ENCODE measurements at regions not wholly inside any gene's neighbourhood (a gene's known extent, or its start where the extent isn't known, plus 50 kb on each side); places are given as distances from the start of the nearest gene placed in this dataset.

- Histone ChIP-seq H3K18ac (ENCODE audit: low read length) (no peak overlapping the region), H3K79me1 (ENCODE audit: low read depth, low read length) (no peaks in the 10 kb centered on the region), H2BK5ac (ENCODE audit: low read length) (no peak overlapping the region), H3K27ac (replicated peaks; ENCODE audit: low read length) (no peak overlapping the region), H4K8ac (ENCODE audit: low read depth, low read length) (no peak overlapping the region), H3K4ac (ENCODE audit: low read length) (no peak overlapping the region), H3K4me1 (ENCODE audit: control insufficient read depth in 2 of 2, insufficient read depth in 1 of 2, low read depth in 1 of 2, low read length in 2 of 2) (peaks cover 0 to 3% of the 10 kb centered on the region in 2 donors), H3K9ac (ENCODE audit: low read depth, low read length, poor library complexity) (no peak overlapping the region), H3K9me3 (replicated peaks in 1 of 2; ENCODE audit: control insufficient read depth in 2 of 2, insufficient read depth in 1 of 2, low read depth in 1 of 2, low read length in 2 of 2) (no peaks in the 10 kb centered on the region), H3K27me3 (ENCODE audit: control insufficient read depth in 3 of 3, insufficient read depth in 3 of 3, low read depth in 1 of 3, low read length in 3 of 3) (no peaks in the 10 kb centered on the region), H3K23ac (ENCODE audit: low read depth, low read length, poor library complexity) (no peak overlapping the region), H3K36me3 (replicated peaks in 1 of 2; ENCODE audit: control insufficient read depth in 2 of 2, insufficient read depth in 2 of 2, low read length in 2 of 2) (no peaks in the 10 kb centered on the region), H2BK120ac (ENCODE audit: low read depth, low read length) (no peak overlapping the region), H2BK15ac (ENCODE audit: low read length) (no peak overlapping the region), H3K14ac (ENCODE audit: low read length) (no peak overlapping the region), H4K91ac (ENCODE audit: low read depth, low read length, poor library complexity) (no peak overlapping the region), H3K4me3 (ENCODE audit: low read length in 2 of 2) (no peak overlapping the region), H2AK5ac (ENCODE audit: low read depth, low read length) (no peak overlapping the region), H3K4me2 (ENCODE audit: insufficient read depth, low read length, poor library complexity, severe bottlenecking) (no peak overlapping the region), H2AFZ (ENCODE audit: low read length) (no peak overlapping the region), H2BK12ac (ENCODE audit: low read length) (no peak overlapping the region)
- DNase-seq (ENCODE audit: low spot score) = no peak
- WGBS, 2 donors (ENCODE audit: extremely low coverage in 2 of 2, insufficient read length in 2 of 2, insufficient replicate concordance in 1 of 2) = no CpG with 5 or more reads among the region's 1 CpG
Observed at GRCh38 chr12:18850752-18851151, 112.8 kb downstream of the CAPZA3 start.

GRCh38 chr12:18851271-18851670 lies 113.4 kb downstream of the CAPZA3 start:
- no peak for DNase-seq (ENCODE audit: low spot score)
- no peak overlapping the region for H2AFZ ChIP-seq (ENCODE audit: low read length)
- H2BK15ac ChIP-seq (ENCODE audit: low read length) = no peak overlapping the region
- H3K4me1 ChIP-seq (ENCODE audit: control insufficient read depth in 2 of 2, insufficient read depth in 1 of 2, low read depth in 1 of 2, low read length in 2 of 2) = peaks cover 0 to 3% of the 10 kb centered on the region in 2 donors
- H2BK120ac ChIP-seq (ENCODE audit: low read depth, low read length) = no peak overlapping the region
- H2AK5ac ChIP-seq (ENCODE audit: low read depth, low read length) = no peak overlapping the region
- no peak overlapping the region for H4K8ac ChIP-seq (ENCODE audit: low read depth, low read length)
- no peak overlapping the region for H3K23ac ChIP-seq (ENCODE audit: low read depth, low read length, poor library complexity)
- H3K4ac ChIP-seq (ENCODE audit: low read length) = no peak overlapping the region
- H3K9ac ChIP-seq (ENCODE audit: low read depth, low read length, poor library complexity) = no peak overlapping the region
- H3K79me1 ChIP-seq (ENCODE audit: low read depth, low read length) = no peaks in the 10 kb centered on the region
- H2BK12ac ChIP-seq (ENCODE audit: low read length) = no peak overlapping the region
- no peaks in the 10 kb centered on the region for H3K27me3 ChIP-seq (ENCODE audit: control insufficient read depth in 3 of 3, insufficient read depth in 3 of 3, low read depth in 1 of 3, low read length in 3 of 3)
- no peak overlapping the region for H4K91ac ChIP-seq (ENCODE audit: low read depth, low read length, poor library complexity)
- H3K14ac ChIP-seq (ENCODE audit: low read length) = no peak overlapping the region
- H3K4me2 ChIP-seq (ENCODE audit: insufficient read depth, low read length, poor library complexity, severe bottlenecking) = no peak overlapping the region
- no peaks in the 10 kb centered on the region for H3K9me3 ChIP-seq (replicated peaks in 1 of 2; ENCODE audit: control insufficient read depth in 2 of 2, insufficient read depth in 1 of 2, low read depth in 1 of 2, low read length in 2 of 2)
- H3K27ac ChIP-seq (replicated peaks; ENCODE audit: low read length) = no peak overlapping the region
- no CpG with 5 or more reads among the region's 3 CpGs for WGBS, 2 donors (ENCODE audit: extremely low coverage in 2 of 2, insufficient read length in 2 of 2, insufficient replicate concordance in 1 of 2)
- no peak overlapping the region for H2BK5ac ChIP-seq (ENCODE audit: low read length)
- H3K18ac ChIP-seq (ENCODE audit: low read length) = no peak overlapping the region
- no peak overlapping the region for H3K4me3 ChIP-seq (ENCODE audit: low read length in 2 of 2)
- H3K36me3 ChIP-seq (replicated peaks in 1 of 2; ENCODE audit: control insufficient read depth in 2 of 2, insufficient read depth in 2 of 2, low read length in 2 of 2) = no peaks in the 10 kb centered on the region

- H3K36me3 ChIP-seq (replicated peaks in 1 of 2; ENCODE audit: control insufficient read depth in 2 of 2, insufficient read depth in 2 of 2, low read length in 2 of 2) = no peaks in the 10 kb centered on the region
- no peak overlapping the region for H2AK5ac ChIP-seq (ENCODE audit: low read depth, low read length)
- H4K8ac ChIP-seq (ENCODE audit: low read depth, low read length) = no peak overlapping the region
- no peak overlapping the region for H3K4ac ChIP-seq (ENCODE audit: low read length)
- no peak overlapping the region for H3K18ac ChIP-seq (ENCODE audit: low read length)
- no peak overlapping the region for H2AFZ ChIP-seq (ENCODE audit: low read length)
- H3K23ac ChIP-seq (ENCODE audit: low read depth, low read length, poor library complexity) = no peak overlapping the region
- H3K9ac ChIP-seq (ENCODE audit: low read depth, low read length, poor library complexity) = no peak overlapping the region
- no peak overlapping the region for H2BK12ac ChIP-seq (ENCODE audit: low read length)
- H2BK5ac ChIP-seq (ENCODE audit: low read length) = no peak overlapping the region
- H2BK120ac ChIP-seq (ENCODE audit: low read depth, low read length) = no peak overlapping the region
- no peak overlapping the region for H3K14ac ChIP-seq (ENCODE audit: low read length)
- no peaks in the 10 kb centered on the region for H3K9me3 ChIP-seq (replicated peaks in 1 of 2; ENCODE audit: control insufficient read depth in 2 of 2, insufficient read depth in 1 of 2, low read depth in 1 of 2, low read length in 2 of 2)
- H3K27me3 ChIP-seq (ENCODE audit: control insufficient read depth in 3 of 3, insufficient read depth in 3 of 3, low read depth in 1 of 3, low read length in 3 of 3) = peaks cover 0 to 1% (median 0%) of the 10 kb centered on the region in 3 experiments
- no peak overlapping the region for H3K4me2 ChIP-seq (ENCODE audit: insufficient read depth, low read length, poor library complexity, severe bottlenecking)
- H3K4me1 ChIP-seq (ENCODE audit: control insufficient read depth in 2 of 2, insufficient read depth in 1 of 2, low read depth in 1 of 2, low read length in 2 of 2) = peaks cover 6% of the 10 kb centered on the region in 2 donors
- H2BK15ac ChIP-seq (ENCODE audit: low read length) = no peak overlapping the region
- no peak overlapping the region for H4K91ac ChIP-seq (ENCODE audit: low read depth, low read length, poor library complexity)
- WGBS, 2 donors (ENCODE audit: extremely low coverage in 2 of 2, insufficient read length in 2 of 2, insufficient replicate concordance in 1 of 2) = 100% methylated on average over 1 of the region's 6 CpGs; no CpG with 5 or more reads in 1 of the 2 donors
- H3K4me3 ChIP-seq (ENCODE audit: low read length in 2 of 2) = no peak overlapping the region
- no peak for DNase-seq (ENCODE audit: low spot score)
- H3K79me1 ChIP-seq (ENCODE audit: low read depth, low read length) = no peaks in the 10 kb centered on the region
- no peak overlapping the region for H3K27ac ChIP-seq (replicated peaks; ENCODE audit: low read length)
Observed at GRCh38 chr12:18853570-18854366, 115.8 kb downstream of the CAPZA3 start.

- Histone ChIP-seq H2BK15ac (ENCODE audit: low read length) (no peak overlapping the region), H2BK12ac (ENCODE audit: low read length) (no peak overlapping the region), H3K27ac (replicated peaks; ENCODE audit: low read length) (no peak overlapping the region), H3K9ac (ENCODE audit: low read depth, low read length, poor library complexity) (no peak overlapping the region), H2AFZ (ENCODE audit: low read length) (no peak overlapping the region), H2BK120ac (ENCODE audit: low read depth, low read length) (no peak overlapping the region), H3K18ac (ENCODE audit: low read length) (no peak overlapping the region), H3K9me3 (replicated peaks in 1 of 2; ENCODE audit: control insufficient read depth in 2 of 2, insufficient read depth in 1 of 2, low read depth in 1 of 2, low read length in 2 of 2) (no peaks in the 10 kb centered on the region), H4K8ac (ENCODE audit: low read depth, low read length) (no peak overlapping the region), H3K27me3 (ENCODE audit: control insufficient read depth in 3 of 3, insufficient read depth in 3 of 3, low read depth in 1 of 3, low read length in 3 of 3) (peaks cover 0 to 1% (median 0%) of the 10 kb centered on the region in 3 experiments), H3K79me1 (ENCODE audit: low read depth, low read length) (no peaks in the 10 kb centered on the region), H4K91ac (ENCODE audit: low read depth, low read length, poor library complexity) (no peak overlapping the region), H3K4ac (ENCODE audit: low read length) (no peak overlapping the region), H3K4me1 (ENCODE audit: control insufficient read depth in 2 of 2, insufficient read depth in 1 of 2, low read depth in 1 of 2, low read length in 2 of 2) (peaks cover 6% of the 10 kb centered on the region in 2 donors), H3K4me3 (ENCODE audit: low read length in 2 of 2) (no peak overlapping the region), H3K14ac (ENCODE audit: low read length) (no peak overlapping the region), H3K4me2 (ENCODE audit: insufficient read depth, low read length, poor library complexity, severe bottlenecking) (no peak overlapping the region), H3K23ac (ENCODE audit: low read depth, low read length, poor library complexity) (no peak overlapping the region), H2BK5ac (ENCODE audit: low read length) (no peak overlapping the region), H2AK5ac (ENCODE audit: low read depth, low read length) (no peak overlapping the region), H3K36me3 (replicated peaks in 1 of 2; ENCODE audit: control insufficient read depth in 2 of 2, insufficient read depth in 2 of 2, low read length in 2 of 2) (no peaks in the 10 kb centered on the region)
- no peak for DNase-seq (ENCODE audit: low spot score)
Observed at GRCh38 chr12:18857656-18858055, 119.7 kb downstream of the CAPZA3 start.
